ENCODE measurements at regions not wholly inside any gene's neighbourhood (a gene's known extent, or its start where the extent isn't known, plus 50 kb on each side); places are given as distances from the start of the nearest gene placed in this dataset.
"Not testable (repeated sequence)": the region's sequence is repeated elsewhere in the genome, so short reads cannot be mapped to it uniquely, and the experiment has no call there.

GRCh38 chr12:114605918-114606317 lies 78.1 kb downstream of the TBX3 start:
- DNase-seq (no peak), ATAC-seq (no peak)
- TF ChIP-seq CTCF (IDR thresholded peaks at IDR 0.05) = no peak
- no peak overlapping the region for H3K4me3 ChIP-seq
- no peaks in the 10 kb centered on the region for H3K9me3 ChIP-seq
- no peaks in the 10 kb centered on the region for H3K27me3 ChIP-seq
- intact Hi-C loops (cut with DNase I) = no loop called here
- no peak overlapping the region for H3K27ac ChIP-seq
- H3K36me3 ChIP-seq = no peaks in the 10 kb centered on the region
- H3K4me1 ChIP-seq = no peaks in the 10 kb centered on the region

GRCh38 chr12:114604606-114605005 lies 79.4 kb downstream of the TBX3 start:
- no peaks in the 10 kb centered on the region for H3K4me1 ChIP-seq
- H3K4me3 ChIP-seq = no peak overlapping the region
- no peak overlapping the region for H3K27ac ChIP-seq
- DNase-seq (no peak), ATAC-seq (no peak)
- TF ChIP-seq CTCF (IDR thresholded peaks at IDR 0.05) = no peak
- H3K36me3 ChIP-seq = no peaks in the 10 kb centered on the region
- intact Hi-C loops (cut with DNase I) = no loop called here
- no peaks in the 10 kb centered on the region for H3K27me3 ChIP-seq
- no peaks in the 10 kb centered on the region for H3K9me3 ChIP-seq

DNA sequence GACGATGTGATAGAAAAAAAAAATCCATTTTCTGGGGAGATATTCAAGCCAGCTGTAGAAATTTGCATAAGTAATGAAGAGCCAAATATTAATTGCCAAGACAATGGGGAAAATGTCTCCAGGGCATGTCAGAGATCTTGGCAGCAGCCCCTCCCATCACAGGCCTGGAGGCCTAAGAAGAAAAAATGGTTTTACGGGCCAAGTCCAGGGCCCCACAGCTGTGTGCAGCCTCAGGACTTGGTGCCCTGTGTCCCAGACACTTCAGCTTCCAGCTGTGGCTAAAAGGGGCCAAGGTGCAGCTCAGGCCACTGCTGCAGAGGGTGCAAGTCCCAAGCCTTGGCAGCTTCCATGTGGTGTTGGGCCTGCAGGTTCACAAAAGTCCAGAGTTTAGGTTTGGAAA lies 83.4 kb downstream of the TBX3 start:
- DNase-seq; H3K9me3 ChIP-seq; H3K36me3 ChIP-seq; intact Hi-C loops (cut with DNase I); ATAC-seq; H3K4me1 ChIP-seq; H3K27me3 ChIP-seq; H3K27ac ChIP-seq; H3K4me3 ChIP-seq: not testable (repeated sequence)

DNA sequence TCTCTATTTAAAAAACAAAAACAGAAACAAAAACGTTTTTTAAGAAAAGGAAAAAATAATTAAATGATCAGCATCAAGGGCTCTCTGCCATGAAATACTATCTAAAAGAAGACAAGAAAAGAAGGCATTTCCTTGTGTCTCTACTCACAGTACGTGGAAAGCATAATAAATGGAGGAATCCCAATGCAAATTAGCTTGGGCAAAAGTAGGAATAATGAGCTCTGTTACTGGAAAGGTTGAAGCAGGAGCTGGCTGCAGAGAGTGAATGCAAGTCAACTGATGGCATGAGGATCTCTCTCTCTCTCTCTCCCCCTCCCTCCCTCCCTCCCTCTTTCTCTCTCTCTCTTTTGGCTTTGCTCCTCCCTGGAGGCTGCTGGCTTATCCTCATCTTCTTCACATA lies 85.9 kb downstream of the TBX3 start:
- TF ChIP-seq CTCF (IDR thresholded peaks at IDR 0.05) = no peak
- Histone ChIP-seq H3K4me3 (no peak overlapping the region), H3K27ac (no peak overlapping the region), H3K27me3 (no peaks in the 10 kb centered on the region), H3K9me3 (no peaks in the 10 kb centered on the region), H3K36me3 (no peaks in the 10 kb centered on the region), H3K4me1 (no peaks in the 10 kb centered on the region)
- no peak for DNase-seq
- no peak for ATAC-seq
- intact Hi-C loops (cut with DNase I) = no loop called here

- Histone ChIP-seq H3K27me3 (no peaks in the 10 kb centered on the region), H3K27ac (no peak overlapping the region), H3K36me3 (no peaks in the 10 kb centered on the region), H3K9me3 (peaks cover 0 to 5% of the 10 kb centered on the region in 2 donors), H3K4me1 (no peaks in the 10 kb centered on the region), H3K4me3 (no peak overlapping the region)
- ATAC-seq (no peak), DNase-seq (no peak)
- TF ChIP-seq CTCF (IDR thresholded peaks at IDR 0.05) = no peak
- intact Hi-C loops (cut with DNase I) = no loop called here
Observed at GRCh38 chr12:114592946-114593345, 91.0 kb downstream of the TBX3 start.

DNA sequence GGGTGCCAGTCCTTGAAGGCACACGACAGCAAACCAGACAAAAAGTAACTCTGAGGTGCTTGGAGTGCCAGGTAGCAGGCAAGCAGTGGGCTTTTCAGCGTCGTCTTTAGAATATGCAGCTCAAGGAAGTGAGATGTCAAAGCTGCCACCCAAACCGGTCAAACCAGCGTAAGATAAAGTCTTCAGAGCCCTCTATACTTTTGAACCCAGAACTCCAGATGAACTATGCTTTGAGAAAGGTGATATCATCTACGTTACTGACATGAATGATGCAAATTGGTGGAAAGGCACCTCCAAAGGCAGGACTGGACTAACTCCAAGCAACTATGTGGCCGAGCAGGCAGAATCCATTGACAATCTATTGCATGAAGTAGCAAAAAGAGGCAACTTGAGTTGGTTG lies 95.9 kb downstream of the TBX3 start:
- no peaks in the 10 kb centered on the region for H3K27me3 ChIP-seq
- ATAC-seq (no peak), DNase-seq (no peak)
- no peaks in the 10 kb centered on the region for H3K36me3 ChIP-seq
- H3K27ac ChIP-seq = no peak overlapping the region
- no peak for TF ChIP-seq CTCF (IDR thresholded peaks at IDR 0.05)
- no peak overlapping the region for H3K4me3 ChIP-seq
- no peaks in the 10 kb centered on the region for H3K4me1 ChIP-seq
- peaks cover 0 to 6% of the 10 kb centered on the region in 2 donors for H3K9me3 ChIP-seq
- intact Hi-C loops (cut with DNase I) = no loop called here

Data from left lung (tissue), 4 donors.